ENCODE measurements at regions not wholly inside any gene's neighbourhood (a gene's known extent, or its start where the extent isn't known, plus 50 kb on each side); places are given as distances from the start of the nearest gene placed in this dataset.

DNA sequence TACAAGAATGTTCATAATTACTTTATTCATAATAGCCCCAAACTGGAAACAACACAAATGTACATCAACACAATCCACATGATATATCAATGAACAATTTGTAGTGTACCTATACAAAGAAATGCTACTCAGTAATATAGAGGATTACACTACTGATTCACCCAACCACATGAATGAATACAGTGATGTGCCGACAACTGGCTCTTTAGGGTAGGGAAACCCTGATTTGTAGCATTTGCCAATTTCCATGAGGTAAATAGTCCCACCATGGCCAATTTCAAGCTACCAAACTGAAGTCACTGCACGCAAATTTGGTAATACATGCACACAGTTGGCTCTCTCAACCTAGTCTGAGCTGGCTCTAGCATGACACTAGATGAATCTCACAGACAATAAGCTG, 190.4 kb upstream of the KRR1 start:
- TF ChIP-seq, protein P1, sequence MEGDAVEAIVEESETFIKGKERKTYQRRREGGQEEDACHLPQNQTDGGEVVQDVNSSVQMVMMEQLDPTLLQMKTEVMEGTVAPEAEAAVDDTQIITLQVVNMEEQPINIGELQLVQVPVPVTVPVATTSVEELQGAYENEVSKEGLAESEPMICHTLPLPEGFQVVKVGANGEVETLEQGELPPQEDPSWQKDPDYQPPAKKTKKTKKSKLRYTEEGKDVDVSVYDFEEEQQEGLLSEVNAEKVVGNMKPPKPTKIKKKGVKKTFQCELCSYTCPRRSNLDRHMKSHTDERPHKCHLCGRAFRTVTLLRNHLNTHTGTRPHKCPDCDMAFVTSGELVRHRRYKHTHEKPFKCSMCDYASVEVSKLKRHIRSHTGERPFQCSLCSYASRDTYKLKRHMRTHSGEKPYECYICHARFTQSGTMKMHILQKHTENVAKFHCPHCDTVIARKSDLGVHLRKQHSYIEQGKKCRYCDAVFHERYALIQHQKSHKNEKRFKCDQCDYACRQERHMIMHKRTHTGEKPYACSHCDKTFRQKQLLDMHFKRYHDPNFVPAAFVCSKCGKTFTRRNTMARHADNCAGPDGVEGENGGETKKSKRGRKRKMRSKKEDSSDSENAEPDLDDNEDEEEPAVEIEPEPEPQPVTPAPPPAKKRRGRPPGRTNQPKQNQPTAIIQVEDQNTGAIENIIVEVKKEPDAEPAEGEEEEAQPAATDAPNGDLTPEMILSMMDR (conservative IDR thresholded peaks at IDR 0.05; ENCODE audit: low read depth, low read length): no peak
- H3K4me3 ChIP-seq (ENCODE audit: low read depth, low read length): no peak overlapping the region
- no peak for DNase-seq (ENCODE audit: low read depth)

DNA sequence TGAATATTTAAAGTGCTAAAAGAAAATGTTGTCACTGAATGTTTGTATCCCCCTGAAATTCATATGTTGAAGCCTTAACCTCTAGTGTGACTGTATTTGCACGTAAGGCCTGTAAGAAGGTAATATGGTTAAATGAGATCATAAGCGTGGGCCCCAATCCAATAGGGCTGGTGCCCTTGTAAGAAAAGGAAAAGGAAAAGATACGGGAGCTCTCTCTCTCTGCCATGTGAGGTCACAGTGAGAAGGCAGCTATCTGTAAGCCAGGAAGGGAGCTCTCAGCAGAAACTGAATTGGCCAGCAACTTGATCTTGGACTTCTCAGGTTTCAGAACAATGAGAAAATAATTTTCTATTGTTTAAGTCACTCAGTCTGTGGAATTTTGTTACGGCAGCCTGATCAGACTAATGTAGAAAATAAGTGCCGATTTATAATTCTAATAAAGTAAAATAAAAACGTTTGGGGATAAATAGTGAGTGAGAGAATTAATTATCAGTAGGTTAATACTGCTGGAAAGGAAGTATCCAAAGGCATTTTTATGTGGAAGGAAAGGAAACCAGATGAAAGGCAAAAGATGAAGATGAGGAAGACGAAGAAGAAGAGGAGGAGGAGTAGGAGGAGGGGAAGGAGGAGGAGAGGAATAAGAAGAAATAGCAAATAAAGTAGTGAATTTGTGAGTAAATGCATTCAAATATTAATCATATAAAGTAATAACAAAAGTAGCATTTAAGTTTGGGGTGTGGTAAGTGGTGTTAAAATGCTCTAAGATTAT, 188.5 kb upstream of the KRR1 start:
- no peak overlapping the region for H3K4me3 ChIP-seq (ENCODE audit: low read depth, low read length)
- TF ChIP-seq, protein P1 (conservative IDR thresholded peaks at IDR 0.05; ENCODE audit: low read depth, low read length): no peak
- DNase-seq (ENCODE audit: low read depth): no peak

DNA sequence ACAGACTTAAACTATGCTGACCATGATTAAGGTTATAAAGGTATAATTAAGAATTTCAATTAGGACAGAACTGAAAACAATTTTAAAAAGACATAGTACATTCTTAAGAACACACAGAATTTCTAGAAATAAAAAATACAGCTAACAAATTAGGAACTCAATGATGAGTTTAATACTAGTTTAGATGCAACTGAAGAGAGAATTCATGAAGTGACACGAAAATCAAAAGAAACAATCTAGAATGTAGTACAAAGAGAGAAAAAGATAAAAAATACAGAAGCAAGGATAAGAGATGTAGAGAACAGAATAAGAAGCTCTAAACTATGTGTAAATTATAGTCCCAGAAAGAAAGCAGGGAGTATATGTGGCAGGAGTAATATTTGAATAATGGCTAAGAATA, 187.8 kb upstream of the KRR1 start:
- TF ChIP-seq, protein P1 (conservative IDR thresholded peaks at IDR 0.05; ENCODE audit: low read depth, low read length): no peak
- DNase-seq (ENCODE audit: low read depth): no peak

DNA sequence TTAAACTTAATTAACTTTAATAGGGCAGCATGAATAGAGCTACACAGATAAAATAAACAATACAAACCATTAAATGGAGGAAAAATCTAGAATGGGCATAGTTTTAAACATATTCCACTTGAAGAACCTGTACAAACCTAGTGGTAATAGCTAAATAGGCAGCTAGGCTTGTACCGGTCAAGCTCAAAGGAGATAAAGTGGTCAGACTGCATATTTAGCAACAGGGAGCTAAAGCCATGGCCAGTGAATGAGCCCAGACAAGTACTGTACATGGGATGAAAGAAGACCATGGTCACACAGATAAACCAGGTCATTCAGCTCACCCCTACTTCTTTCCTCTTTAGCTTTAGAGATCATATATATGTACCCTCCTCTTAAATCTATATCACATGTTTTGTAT, 186.6 kb upstream of the KRR1 start:
- H3K4me3 ChIP-seq (ENCODE audit: low read depth, low read length): no peak overlapping the region
- DNase-seq (ENCODE audit: low read depth): no peak
- TF ChIP-seq, protein P1 (conservative IDR thresholded peaks at IDR 0.05; ENCODE audit: low read depth, low read length): no peak

More for the DNA sequence above, 187.8 kb upstream of the KRR1 start:
- no peak overlapping the region for H3K4me3 ChIP-seq (ENCODE audit: low read depth, low read length)

DNA sequence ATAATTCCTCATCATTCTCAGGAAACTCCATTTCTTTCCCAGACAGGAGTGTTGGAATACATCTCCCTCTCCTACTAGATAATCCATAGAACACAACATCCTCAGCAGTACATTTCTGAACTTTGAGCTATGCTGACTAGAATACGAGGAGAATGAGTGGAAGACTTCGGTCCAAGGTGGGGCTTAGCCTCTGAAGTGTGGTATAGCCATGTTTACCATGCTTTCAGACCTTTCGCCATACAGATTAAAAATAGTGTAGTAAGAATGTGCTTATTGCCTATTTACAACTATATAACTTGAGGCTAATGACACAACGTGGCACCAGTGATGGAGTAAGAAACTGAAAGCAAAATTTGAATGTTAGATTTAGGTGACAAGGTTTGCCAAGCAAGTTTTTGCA, 184.5 kb upstream of the KRR1 start:
- H3K4me3 ChIP-seq (ENCODE audit: low read depth, low read length): no peak overlapping the region
- TF ChIP-seq, protein P1 (conservative IDR thresholded peaks at IDR 0.05; ENCODE audit: low read depth, low read length): no peak
- DNase-seq (ENCODE audit: low read depth): no peak

DNA sequence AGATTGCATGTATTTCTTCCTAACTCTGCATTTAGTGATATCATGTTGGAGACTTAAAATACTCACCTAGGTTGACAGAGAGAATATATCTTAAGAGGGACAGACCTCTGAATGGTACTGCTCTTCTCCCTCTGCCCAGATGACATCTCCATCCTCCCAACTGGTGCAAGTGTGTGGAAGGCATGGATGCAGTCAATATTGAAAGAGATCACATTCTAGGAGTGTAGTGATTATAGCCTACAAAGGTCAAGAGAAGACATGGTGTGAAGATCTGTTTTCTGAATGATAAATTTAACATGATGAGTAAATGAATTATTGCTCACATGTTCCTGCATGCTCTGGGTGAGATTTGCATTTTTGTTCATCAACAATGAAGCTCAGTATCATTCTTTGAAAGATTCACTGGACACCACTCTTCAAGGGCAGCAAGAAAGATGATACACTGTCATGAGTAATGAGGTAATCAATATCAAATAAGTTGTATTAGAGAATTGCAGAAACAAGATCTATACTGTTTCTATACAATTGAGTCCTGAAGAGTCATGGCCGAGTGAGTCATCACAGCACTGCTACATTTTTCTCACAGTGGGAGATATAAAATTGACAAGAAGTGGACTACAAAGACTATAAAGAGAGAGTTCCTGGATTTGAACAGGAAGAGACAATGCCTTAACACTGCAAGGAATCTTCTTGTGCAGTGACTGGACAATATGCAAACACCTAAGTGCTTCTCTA, 183.3 kb upstream of the KRR1 start:
- TF ChIP-seq, protein P1 (conservative IDR thresholded peaks at IDR 0.05; ENCODE audit: low read depth, low read length): no peak
- no peak overlapping the region for H3K4me3 ChIP-seq (ENCODE audit: low read depth, low read length)
- no peak for DNase-seq (ENCODE audit: low read depth)
